ENCODE measurements at regions not wholly inside any gene's neighbourhood (a gene's known extent, or its start where the extent isn't known, plus 50 kb on each side); places are given as distances from the start of the nearest gene placed in this dataset.
"Not testable (repeated sequence)": the region's sequence is repeated elsewhere in the genome, so short reads cannot be mapped to it uniquely, and the experiment has no call there.

DNA sequence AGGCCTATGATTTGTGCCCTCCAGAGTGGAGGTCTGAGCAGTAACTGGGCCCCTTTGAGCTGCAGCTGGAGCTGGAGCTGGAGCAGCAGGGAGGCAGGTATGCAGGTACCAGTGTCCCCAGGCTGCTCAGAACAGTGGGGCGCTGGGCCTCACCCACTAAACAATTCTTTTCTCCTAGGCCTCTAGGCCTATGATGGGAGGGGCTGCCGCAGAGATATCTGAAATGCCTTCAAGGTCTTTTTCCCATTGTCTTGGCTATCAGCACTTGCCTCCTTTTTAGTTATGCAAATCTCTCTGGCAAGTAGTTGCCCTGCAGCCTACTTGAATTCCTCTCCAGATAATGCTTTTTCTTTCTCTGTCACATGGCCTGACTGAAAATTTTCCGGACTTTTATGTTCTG lies 79.7 kb upstream of the OTUD4 start:
- no peak for DNase-seq (ENCODE audit: insufficient read length, low spot score)
- TF ChIP-seq, protein P1, sequence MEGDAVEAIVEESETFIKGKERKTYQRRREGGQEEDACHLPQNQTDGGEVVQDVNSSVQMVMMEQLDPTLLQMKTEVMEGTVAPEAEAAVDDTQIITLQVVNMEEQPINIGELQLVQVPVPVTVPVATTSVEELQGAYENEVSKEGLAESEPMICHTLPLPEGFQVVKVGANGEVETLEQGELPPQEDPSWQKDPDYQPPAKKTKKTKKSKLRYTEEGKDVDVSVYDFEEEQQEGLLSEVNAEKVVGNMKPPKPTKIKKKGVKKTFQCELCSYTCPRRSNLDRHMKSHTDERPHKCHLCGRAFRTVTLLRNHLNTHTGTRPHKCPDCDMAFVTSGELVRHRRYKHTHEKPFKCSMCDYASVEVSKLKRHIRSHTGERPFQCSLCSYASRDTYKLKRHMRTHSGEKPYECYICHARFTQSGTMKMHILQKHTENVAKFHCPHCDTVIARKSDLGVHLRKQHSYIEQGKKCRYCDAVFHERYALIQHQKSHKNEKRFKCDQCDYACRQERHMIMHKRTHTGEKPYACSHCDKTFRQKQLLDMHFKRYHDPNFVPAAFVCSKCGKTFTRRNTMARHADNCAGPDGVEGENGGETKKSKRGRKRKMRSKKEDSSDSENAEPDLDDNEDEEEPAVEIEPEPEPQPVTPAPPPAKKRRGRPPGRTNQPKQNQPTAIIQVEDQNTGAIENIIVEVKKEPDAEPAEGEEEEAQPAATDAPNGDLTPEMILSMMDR (IDR thresholded peaks at IDR 0.05; ENCODE audit: insufficient read depth, missing control alignments): no peak
- FAIRE-seq: no peak

DNA sequence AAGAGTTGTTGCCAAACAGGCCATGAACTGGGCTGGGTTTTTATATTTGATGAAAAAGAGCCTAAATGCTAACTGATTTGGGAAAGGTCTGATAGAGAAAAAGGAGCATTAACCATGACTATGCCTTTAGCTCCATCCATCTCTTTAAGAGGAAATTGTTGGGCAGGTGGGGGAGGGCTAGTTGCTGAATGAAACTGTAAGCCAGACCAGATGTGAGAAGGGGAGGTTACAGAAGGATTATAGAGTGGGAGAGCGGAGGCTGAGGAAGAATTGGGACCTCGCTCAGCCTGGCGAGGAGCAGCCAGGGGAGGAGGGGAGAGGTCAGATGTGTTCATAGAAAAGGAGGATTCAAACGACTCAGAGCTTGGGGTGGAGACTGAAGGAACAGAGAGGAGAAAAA lies 74.9 kb upstream of the OTUD4 start:
- not testable (repeated sequence) for FAIRE-seq; DNase-seq (ENCODE audit: insufficient read length, low spot score)

DNA sequence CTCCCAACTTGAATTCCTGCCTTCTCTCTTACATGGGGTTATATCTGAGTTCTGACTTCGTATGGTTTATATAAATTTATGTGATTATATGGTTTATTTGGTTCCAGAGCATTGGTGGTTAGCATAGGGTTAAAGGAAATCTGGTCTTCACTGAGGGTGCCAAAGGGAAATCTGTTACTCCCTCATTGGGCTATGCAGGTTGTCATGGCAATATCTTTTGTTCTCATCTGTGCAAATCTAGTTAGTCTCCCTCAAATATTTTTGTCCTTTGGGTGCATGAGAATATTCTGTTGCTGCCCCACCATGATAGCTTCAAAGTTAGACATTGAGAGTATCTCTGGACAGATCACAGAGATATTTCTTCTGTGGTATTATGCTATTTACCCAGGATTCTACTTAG lies 71.8 kb upstream of the OTUD4 start:
- TF ChIP-seq, protein P1 (IDR thresholded peaks at IDR 0.05; ENCODE audit: insufficient read depth, missing control alignments): no peak
- DNase-seq (ENCODE audit: insufficient read length, low spot score): no peak
- no peak for FAIRE-seq

DNA sequence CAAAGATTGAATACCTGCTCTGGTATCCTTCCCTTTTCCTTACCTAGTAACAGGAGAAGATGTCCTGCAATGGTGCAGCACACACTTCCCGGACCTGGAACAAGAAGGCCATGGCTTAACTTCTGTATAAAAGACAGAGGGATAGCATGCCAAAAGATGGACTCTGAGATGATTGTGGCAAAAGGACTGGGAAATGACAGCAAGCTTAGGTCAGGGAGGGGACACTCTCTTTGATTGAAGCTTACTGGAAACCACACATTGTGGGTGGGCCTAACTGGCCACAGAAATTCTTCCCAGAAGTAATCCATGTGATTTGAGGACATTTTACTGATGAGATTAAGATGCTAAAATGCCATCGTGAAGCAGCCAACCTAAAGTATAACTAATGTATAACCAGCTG lies 71.0 kb upstream of the OTUD4 start:
- DNase-seq (ENCODE audit: insufficient read length, low spot score): no peak
- TF ChIP-seq, protein P1 (IDR thresholded peaks at IDR 0.05; ENCODE audit: insufficient read depth, missing control alignments): no peak
- FAIRE-seq: no peak

DNA sequence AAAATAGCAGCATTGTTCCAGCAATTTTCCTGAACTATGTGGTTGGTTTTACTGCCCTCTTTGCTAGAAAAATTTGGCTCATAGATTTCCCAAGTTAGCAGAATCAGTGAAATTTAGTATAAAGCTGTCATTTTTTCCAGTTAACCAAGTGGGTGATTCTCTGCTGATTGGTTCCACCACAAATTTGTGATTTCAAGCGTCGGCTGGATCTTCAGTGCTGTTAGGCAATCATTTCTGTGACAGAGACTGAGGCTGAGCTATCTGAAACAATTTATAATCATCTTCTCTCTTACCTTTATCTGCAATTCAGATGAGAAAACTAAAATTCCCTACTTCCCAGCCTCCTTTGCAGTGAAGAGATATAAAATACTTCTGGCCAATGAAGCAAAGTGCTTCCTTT lies 68.6 kb upstream of the OTUD4 start:
- TF ChIP-seq, protein P1 (IDR thresholded peaks at IDR 0.05; ENCODE audit: insufficient read depth, missing control alignments): no peak
- FAIRE-seq (no peak), DNase-seq (ENCODE audit: insufficient read length, low spot score) (no peak)

DNA sequence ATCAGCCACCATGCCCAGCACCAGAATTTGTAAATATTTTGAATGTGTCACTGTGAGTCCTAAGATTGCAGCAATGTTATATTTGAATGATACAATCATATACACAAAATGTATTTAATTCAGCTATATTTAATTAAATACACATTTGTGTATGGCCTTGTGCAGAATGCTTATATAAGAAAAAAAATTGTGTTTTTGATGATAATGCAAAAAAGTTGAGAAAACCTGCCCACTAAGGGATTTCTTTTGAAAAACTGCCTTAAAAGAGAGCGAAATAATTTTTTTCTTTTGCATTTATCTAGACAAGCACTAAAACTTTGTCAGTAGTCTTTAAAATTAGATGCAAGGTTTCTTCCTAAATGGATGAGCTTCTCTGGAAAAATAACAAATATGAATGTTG lies 68.1 kb upstream of the OTUD4 start:
- DNase-seq (ENCODE audit: insufficient read length, low spot score) (no peak), FAIRE-seq (no peak)
- TF ChIP-seq, protein P1 (IDR thresholded peaks at IDR 0.05; ENCODE audit: insufficient read depth, missing control alignments): no peak

DNA sequence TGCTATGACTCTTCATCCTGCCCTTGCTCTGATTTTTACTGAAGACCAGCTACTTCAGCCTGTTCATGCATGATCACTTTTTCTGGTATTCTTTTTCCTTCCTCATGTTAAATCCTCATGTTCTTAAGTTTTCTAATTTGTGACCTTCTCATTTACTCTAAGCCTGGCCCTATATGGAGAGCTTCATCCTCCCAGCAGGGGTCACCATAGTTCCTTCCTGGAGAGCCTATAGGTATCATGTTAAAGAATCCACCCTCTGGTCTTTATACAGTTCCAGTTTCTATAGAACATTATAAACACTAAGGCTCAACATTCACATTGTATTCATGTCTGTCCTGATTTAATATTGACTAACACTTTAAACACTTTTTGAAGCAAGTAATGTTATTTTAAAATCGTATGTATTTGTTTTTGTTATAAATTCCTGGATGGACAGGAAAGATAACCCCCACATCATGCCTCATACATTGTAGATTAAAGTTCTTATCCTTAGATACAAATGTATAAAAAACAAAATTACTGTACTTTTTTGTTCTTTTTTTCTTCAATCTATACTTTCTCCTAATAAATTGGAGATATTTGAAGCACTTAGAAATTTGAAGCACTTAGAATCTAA lies 53.8 kb upstream of the OTUD4 start:
- DNase-seq (ENCODE audit: insufficient read length, low spot score): peak; percentile 35
- TF ChIP-seq, protein P1 (IDR thresholded peaks at IDR 0.05; ENCODE audit: insufficient read depth, missing control alignments): peak; percentile 81
- FAIRE-seq: no peak

All from D721Med (cell line).